22Rv1 (cell line): ENCODE measurements at regions not wholly inside any gene's neighbourhood (a gene's known extent, or its start where the extent isn't known, plus 50 kb on each side); places are given as distances from the start of the nearest gene placed in this dataset.

Experiments used
- CTCF ChIP-seq: fragments of 450-650 bp; IDR thresholded peaks from 2 replicates; pipeline ENCODE4 v1.5.1; 2017; ENCODE audit warnings: mild to moderate bottlenecking
- ZFX ChIP-seq: fragments of 450-650 bp; IDR thresholded peaks from 2 replicates; pipeline ENCODE4 v1.6.1; 2017; ENCODE audit warnings: antibody characterized with exemption, borderline replicate concordance

GRCh38 chr1:70915258-70916033 lies 132.2 kb downstream of the PTGER3 start:
- no peak for TF ChIP-seq CTCF
- no peak for TF ChIP-seq ZFX
